ENCODE measurements at regions not wholly inside any gene's neighbourhood (a gene's known extent, or its start where the extent isn't known, plus 50 kb on each side); places are given as distances from the start of the nearest gene placed in this dataset.
"Not testable (repeated sequence)": the region's sequence is repeated elsewhere in the genome, so short reads cannot be mapped to it uniquely, and the experiment has no call there.

DNA sequence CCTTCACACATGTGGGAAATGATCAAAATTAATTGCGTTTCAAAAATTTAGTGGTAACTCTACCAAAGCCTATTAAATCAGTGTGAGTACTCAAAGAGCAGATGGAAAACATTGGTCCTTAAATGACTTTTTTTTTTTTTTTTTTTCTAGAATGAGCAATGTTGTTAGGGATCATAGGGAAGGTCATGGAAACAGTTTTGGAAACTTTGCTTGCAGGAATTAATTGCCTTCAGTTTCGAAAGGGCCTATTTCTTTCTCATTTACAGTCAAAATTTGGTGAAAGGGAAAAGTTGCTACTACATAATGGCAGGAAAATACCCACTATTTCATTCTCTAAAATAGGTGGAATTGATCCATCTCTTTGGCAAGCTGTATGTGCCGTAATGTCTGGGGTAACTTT lies 160.9 kb downstream of the RTL9 start:
- DNase-seq (ENCODE audit: low spot score) = no peak

DNA sequence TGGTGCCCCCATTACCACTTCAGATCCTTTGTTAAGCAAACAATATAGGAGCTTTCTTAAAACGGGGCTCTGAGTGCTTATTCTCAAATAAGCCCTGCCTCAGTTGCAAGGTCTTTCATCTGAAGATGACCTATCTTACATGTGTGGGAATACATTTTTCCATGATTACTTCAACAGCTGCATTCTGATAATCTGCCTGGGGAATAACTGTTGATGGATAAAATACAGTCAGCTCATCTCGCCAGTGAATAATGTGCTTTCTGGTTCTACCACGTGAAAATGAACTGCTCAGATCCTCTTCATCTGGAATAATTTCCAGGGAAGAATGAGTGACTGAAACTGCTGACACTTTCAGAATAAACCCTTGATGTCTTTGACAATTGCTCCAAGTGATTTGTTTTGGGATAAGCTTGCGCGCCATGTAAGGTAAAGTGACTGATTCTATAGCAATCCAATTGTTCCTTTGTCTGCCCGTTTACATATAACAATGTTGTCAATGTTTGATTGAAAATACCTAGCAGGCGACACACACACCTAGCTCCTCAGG lies 161.3 kb downstream of the RTL9 start:
- no peak for DNase-seq (ENCODE audit: low spot score)

DNA sequence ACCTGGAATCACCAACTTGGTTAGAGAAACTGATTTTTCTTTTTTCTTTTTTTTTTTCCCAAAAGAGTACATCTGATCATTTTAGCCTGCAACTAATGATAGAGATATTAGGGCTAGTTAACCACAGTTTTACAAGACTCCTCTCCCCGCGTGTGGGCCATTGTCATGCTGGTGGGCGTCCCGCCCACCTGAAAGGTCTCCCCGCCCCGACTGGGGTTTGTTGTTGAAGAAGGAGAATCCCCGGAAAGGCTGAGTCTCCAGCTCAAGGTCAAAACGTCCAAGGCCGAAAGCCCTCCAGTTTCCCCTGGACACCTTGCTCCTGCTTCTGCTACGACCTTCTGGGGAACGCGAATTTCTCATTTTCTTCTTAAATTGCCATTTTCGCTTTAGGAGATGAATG lies 162.0 kb downstream of the RTL9 start:
- not testable (repeated sequence) for DNase-seq (ENCODE audit: low spot score)

DNA sequence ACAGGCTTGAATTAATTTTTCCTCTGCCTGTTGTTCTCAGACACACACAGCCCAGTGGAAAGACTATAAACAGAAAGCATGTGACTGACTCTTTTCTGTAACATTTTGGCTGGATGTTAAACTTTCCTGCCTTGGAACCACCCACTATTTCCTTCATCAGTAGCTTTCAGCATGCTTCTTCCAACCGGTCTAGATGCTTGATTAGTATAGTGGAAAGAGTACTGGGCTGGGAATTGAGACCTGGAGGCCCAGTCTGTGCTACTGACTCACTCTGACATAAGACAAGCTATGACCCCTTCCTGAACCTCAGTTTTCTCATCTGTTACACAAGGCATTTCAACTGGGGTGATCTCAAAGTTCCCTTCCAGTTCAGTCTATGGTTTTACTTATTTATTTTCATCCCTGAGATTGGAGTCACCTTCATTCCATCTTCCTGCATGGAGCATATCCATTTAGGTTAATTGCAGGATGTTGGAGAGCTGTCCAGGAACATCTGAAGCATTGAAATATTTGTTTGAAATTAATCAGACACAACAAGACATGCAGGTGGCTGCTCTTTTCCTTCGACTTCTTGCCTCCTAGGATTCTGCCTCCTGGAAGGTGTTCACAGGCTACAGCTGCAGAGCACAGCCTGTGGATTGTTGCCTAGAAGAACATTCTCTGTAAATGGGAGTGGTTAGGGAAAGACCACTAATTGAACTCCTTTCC lies 173.4 kb downstream of the RTL9 start:
- DNase-seq (ENCODE audit: low spot score) = no peak

DNA sequence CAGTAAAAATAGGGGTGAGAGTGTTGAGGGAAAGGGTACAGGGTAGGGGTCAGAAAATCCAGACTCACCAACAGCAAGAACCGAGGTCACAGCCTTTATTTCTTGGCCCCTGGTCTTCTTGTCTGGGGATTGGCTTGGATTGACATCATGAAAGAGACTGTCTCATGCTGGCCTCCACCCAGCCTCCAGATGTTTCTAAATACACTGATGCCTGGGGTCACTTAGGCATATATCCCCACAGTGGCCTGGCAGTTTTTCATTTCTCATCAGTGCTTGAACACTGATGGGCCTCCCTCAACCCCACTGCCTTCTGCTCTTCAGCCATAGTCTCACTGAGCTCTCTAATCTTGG lies 173.9 kb downstream of the RTL9 start:
- DNase-seq (ENCODE audit: low spot score) = no peak

DNA sequence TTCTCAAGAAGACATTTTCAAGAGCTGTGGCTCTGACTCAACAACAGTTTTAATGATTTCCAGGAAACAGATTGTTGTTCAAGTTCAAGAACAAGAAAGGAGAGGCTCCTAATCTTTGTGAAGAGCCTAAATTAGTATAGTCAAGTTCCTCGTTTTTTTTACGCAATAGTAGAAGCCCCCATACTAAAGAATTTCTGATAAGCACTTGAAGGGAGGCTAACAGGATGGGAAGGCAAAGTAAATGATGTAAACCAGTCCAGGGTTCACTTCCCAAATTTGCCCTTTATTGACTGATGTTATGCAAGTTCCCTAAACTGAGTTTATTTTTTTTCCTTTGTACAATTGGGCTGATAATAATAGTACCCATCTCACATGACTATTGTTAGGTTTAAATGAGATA lies 178.2 kb downstream of the RTL9 start:
- DNase-seq (ENCODE audit: low spot score) = no peak

DNA sequence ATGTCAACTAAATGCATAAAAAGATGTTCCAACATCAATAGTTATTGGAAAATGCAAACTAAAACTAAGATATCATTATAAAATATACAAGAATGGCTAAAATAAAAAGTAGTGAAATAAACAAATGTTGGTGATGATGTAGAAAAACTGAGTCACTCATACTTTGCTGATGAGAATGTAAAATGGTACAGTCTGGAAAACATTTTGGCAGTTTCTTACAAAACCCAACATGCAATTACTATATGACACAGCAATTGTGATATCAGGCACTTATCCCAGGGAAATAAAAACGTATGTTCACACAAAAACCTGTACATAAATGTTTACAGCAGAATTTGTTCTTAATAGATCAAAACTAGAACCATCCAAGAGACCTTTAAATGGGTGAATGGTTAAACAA lies 182.6 kb downstream of the RTL9 start:
- DNase-seq (ENCODE audit: low spot score) = no peak

DNA sequence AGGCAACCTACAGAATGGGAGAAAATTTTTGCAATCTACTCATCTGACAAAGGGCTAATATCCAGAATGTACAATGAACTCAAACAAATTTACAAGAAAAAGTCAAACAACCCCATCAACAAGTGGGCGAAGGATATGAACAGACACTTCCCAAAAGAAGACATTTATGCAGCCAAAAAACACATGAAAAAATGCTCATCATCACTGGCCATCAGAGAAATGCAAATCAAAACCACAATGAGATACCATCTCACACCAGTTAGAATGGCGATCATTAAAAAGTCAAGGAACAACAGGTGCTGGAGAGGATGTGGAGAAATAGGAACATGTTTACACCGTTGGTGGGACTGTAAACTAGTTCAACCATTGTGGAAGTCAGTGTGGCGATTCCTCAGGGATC lies 192.2 kb downstream of the RTL9 start:
- DNase-seq (ENCODE audit: low spot score) = not testable (repeated sequence)

DNA sequence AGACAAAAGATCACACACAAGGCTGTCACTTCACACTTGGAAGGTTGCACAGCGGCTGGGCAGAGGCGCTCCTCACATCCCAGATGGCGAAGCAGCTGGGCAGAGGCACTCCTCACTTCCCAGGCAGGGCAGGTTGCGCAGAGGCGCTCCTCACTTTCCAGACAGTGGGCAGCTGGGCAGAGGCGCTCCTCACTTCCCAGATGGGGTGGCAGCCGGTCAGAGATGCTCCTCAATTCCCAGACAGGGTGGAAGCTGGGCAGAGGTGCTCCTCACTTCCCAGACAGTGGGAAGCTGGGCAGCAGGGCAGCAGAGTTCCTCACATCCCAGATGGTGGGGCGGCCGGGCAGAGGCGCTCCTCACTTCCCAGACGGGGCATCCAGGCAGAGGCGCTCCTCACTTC lies 199.2 kb downstream of the RTL9 start:
- no peak for DNase-seq (ENCODE audit: low spot score)

DNA sequence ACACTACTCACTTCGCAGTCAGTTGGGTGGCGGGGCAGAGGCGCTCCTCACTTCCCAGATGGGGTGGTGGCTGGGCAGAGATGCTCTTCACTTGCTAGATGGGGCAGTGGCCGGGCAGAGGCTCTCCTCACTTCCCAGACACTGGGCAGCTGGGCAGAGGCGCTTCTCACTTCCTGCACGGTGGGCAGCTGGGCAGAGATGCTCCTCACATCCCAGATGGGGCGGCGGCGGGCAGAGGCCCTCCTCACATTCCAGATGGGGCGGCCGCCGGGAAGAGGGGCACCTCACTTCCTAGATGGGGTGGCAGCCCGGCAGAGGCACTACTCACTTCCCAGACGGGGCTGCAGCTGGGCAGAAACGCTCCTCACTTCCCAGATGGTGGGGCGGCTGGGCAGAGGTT lies 199.8 kb downstream of the RTL9 start:
- no peak for DNase-seq (ENCODE audit: low spot score)

DNA sequence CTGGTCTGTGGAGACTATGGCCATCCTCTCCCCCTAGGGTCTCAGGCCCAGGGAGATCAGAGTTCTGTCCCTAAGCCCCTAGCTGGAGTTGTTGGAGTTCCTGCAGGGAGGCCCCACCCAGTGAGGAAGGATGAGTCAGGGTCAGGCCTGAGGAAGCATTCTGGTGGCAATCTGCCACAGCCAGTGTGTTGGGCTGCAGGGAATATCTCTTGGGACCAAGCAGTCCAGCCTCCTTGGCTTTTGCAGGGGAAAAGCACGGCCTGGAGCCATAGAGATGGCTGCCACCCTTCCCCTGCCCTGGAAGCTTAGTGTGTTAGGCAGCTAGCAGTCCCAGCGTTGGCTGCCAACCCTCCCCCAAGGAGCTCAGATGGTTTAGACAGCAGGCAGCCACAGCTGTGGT lies 202.4 kb downstream of the RTL9 start:
- DNase-seq (ENCODE audit: low spot score) = no peak

DNA sequence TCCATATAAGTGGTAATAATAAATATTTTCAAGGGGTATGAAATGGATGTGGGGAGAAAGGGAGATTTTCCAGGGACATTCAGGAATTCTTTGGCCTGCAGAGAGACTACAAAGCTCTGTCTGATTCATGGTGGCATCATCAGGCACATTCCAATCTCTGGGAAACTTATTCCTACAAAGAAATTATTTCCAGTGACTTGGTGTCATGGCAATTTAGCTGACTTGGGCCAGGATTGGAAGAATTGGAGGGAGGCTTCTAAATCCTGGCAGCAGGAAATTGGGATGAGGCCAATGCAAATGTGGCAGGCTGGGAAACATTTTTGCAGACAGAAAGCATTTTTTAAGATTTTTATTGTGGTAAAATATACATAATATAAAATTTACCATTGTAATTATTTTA lies 204.6 kb downstream of the RTL9 start:
- DNase-seq (ENCODE audit: low spot score) = peak; percentile 14

DNA sequence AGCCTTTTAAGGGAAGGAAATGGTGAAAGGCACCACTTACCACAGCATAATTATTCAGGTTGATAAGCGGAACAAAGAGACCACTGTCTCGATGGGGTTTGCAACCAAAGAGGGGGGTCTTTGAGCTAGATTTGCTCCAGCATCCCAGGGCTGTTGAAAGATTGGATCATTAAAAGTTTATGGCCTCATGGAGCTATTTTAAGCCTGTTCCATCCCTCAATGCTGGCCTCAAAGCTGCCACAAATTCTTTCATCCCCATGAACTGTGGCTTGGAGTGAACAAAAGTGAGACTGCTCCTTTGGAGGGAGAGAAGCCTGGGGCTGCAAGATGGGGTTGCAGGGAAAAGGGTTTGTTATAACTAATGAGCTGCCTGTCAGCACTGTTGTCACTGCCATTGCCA lies 209.8 kb downstream of the RTL9 start:
- DNase-seq (ENCODE audit: low spot score) = no peak

DNA sequence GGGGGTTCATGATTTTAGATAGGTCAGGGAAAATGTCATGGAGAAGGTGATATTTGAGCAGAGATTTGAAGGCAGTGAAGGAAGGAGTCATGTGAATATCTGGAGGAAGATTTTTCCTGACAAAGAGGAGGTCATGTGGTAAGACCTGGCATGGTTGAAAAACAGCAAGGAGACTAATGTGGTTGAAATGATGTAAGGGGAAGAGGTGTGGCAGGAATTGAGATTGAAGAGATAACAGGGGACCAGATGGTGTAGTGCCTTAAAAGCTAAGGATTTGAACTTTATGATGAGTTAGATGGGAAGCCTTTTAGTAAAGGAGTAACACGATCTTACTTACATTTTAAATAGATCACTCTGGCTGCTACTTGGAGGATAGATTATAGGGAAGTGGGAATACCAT lies 210.9 kb downstream of the RTL9 start:
- DNase-seq (ENCODE audit: low spot score) = no peak

DNA sequence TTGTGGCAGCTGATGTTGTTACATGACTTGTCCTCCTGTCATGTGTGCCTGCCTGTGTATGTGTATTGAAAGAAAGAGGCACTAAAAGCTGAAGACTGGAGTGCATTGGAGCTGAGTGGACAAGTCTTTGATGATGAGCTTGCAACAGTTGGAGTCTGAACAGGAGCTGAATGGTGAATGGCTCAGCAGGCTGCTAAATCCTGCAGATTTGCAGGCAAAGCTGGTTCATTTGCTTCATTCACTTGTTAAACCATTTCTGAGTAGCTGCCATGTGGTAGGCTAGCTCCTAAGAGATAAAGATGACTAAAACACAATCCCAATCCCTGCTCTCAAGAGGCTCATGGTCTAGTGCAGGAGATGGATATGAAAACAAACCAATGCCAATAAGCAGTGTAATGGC lies 217.3 kb downstream of the CHRDL1 start:
- DNase-seq (ENCODE audit: low spot score) = no peak

DNA sequence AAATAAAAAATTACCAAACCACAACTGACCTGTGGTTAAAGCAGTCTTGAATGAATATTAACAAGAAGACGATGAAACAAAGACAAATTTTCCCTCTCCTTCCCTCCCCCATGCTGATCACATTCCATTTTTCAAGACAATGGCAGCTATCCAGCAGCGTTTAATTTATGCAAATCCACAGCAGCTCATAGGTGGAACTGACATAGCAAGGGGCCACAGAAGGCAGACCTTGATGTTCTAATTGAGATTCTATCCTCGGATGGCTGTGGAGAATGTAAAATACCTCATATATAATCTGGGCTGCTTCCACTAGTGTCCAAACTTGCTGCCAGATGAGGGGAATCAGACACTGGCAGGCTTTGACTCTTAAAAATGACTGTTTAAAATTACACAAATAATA lies 211.5 kb downstream of the CHRDL1 start:
- DNase-seq (ENCODE audit: low spot score) = no peak

DNA sequence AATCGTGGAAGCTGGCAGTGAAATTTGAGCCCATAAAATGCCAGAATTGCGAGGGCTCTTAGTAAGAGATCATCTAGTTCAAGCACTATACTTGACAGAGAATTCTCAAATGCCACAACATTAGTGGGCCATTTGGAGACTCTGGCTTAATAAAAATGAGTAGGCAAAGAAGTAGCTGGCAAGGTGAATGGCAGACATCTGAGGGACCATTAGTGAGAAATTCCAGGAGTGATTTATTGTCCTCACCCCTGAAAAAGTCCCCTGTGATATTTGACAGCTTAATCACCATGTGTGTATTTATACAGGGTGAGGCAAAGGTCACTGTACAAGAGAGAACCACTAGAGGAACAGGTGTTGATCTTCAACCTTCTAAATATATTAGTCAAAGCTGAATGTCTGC lies 207.5 kb downstream of the CHRDL1 start:
- DNase-seq (ENCODE audit: low spot score) = no peak

DNA sequence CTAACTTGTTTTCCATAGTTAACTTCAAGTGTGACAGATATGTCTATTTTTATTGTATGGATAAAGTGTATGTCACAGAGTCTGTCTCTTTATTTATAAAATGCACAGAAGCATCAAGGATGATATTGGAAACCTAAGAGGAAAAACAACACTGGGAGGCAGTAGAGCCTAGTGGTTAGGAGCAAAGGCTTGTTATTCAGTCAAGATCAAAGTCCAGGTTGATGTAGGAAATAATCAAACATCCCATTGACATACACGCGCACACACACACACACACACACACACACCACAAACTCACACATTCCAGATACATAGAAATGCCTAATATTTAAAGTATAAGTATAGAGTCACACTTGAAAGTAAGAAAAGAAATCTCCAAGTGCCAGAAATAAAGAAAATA lies 206.8 kb downstream of the CHRDL1 start:
- no peak for DNase-seq (ENCODE audit: low spot score)

DNA sequence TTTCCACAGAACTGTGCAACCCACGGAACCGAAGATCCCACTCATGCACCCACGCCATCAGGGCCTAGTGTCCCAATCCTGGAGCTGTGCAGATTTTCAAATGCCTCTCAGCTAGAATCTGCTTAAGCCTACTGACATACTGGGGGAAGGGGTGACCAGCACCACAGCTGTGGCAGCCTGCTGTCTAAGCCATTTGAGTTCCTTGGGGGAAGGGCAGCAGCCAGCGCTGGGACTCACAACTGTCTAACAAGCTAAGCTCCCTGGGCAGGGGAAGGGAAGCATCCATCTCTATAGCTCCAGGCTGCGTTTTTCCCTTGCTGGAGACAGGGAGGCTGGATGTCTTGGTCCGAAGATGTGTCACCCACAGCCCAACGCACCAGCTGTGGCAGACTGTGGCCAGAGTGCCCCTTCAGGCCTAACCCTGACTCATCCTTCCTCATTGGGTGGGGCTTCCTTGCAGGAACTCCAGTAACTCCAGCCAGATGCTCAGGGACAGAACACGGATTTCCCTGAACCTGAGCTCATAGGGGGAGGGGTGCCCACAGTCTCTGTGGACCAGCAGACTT lies 194.8 kb downstream of the CHRDL1 start:
- no peak for DNase-seq (ENCODE audit: low spot score)

DNA sequence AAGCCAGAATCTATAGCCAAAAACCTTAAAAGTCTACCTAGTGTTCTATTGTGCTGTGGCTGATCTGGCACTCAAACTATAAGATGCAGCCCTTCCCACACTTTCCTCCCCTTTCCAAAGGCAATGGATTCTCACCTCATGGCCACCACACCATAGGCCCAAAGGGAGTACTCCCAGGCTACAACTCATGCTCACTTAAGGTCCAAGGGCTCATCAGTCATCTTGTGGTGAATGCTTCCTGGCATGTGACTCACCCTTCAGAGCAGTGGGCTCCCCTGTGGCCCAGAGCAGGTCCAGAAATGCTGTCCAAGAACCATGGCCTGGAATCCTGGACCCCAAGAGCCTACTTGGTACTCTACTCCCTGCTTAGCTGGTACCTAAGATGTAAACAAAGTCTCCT lies 181.0 kb downstream of the CHRDL1 start:
- DNase-seq (ENCODE audit: low spot score) = no peak

All from pons (tissue), 1 donor.